GM19395 (cell line): ENCODE measurements at regions not wholly inside any gene's neighbourhood (a gene's known extent, or its start where the extent isn't known, plus 50 kb on each side); places are given as distances from the start of the nearest gene placed in this dataset.

Source experiments
- ATAC-seq: cut with Tn5 transposase; IDR thresholded peaks from one replicate; pipeline ENCODE4 v1.9.1; 2021; ENCODE audit warnings: mild to moderate bottlenecking, moderate library complexity; ENCODE audit not compliant: unreplicated experiment

GRCh38 chr12:128137140-128137539 is 129.8 kb upstream of the TMEM132C start:
- peak; percentile 79 for ATAC-seq

- no peak for ATAC-seq
These were observed 128.8 kb upstream of the TMEM132C start for GRCh38 chr12:128138125-128138524.

GRCh38 chr12:128140551-128140950 is 126.4 kb upstream of the TMEM132C start:
- no peak for ATAC-seq

- ATAC-seq, result no peak
These were observed 116.0 kb upstream of the TMEM132C start for GRCh38 chr12:128150961-128151360.

GRCh38 chr12:128155571-128155970 is 111.4 kb upstream of the TMEM132C start:
- no peak for ATAC-seq

- no peak for ATAC-seq
These were observed 103.9 kb upstream of the TMEM132C start for GRCh38 chr12:128163086-128163485.

GRCh38 chr12:128164533-128164932 is 102.4 kb upstream of the TMEM132C start:
- no peak for ATAC-seq

- ATAC-seq, result no peak
These were observed 101.6 kb upstream of the TMEM132C start for GRCh38 chr12:128165387-128165786.

GRCh38 chr12:128168273-128168672 is 98.7 kb upstream of the TMEM132C start:
- no peak for ATAC-seq

GRCh38 chr12:128170181-128170580 is 96.8 kb upstream of the TMEM132C start:
- ATAC-seq, result no peak

GRCh38 chr12:128178565-128178964 is 88.4 kb upstream of the TMEM132C start:
- no peak for ATAC-seq

GRCh38 chr12:128178966-128179365 is 88.0 kb upstream of the TMEM132C start:
- ATAC-seq, result no peak

- no peak for ATAC-seq
These were observed 86.8 kb upstream of the TMEM132C start for GRCh38 chr12:128180166-128180565.

- no peak for ATAC-seq
These were observed 76.9 kb upstream of the TMEM132C start for GRCh38 chr12:128190052-128190451.

- ATAC-seq, result no peak
These were observed 76.4 kb upstream of the TMEM132C start for GRCh38 chr12:128190614-128191013.

GRCh38 chr12:128191380-128191779 is 75.6 kb upstream of the TMEM132C start:
- ATAC-seq, result no peak

GRCh38 chr12:128204711-128205110 is 62.3 kb upstream of the TMEM132C start:
- ATAC-seq, result no peak

GRCh38 chr12:128205145-128205544 is 61.8 kb upstream of the TMEM132C start:
- ATAC-seq, result no peak

- no peak for ATAC-seq
These were observed 61.2 kb upstream of the TMEM132C start for GRCh38 chr12:128205758-128206157.
